Gastrocnemius medialis (tissue), 4 donors: ENCODE measurements at regions not wholly inside any gene's neighbourhood (a gene's known extent, or its start where the extent isn't known, plus 50 kb on each side); places are given as distances from the start of the nearest gene placed in this dataset.

ENCODE experiments used
- ATAC-seq, 2 donors: fragments of 150-250 bp; one replicate each; pipeline ENCODE4 v1.9.1; 2016
- DNase-seq, 2 donors: peaks; one replicate each; pipeline ENCODE4 v3.0.0-alpha.2; 2019
- H3K27ac ChIP-seq, 4 donors: fragments of 200-600 bp; sonication (generic); 1 replicate in 1 of 4; 2 replicates in 3 of 4; pipeline ENCODE4 v1.5.1; 2016 to 2018; ENCODE audit warnings: mild to moderate bottlenecking in 2 of 4, moderate library complexity in 1 of 4
- H3K27me3 ChIP-seq, 3 donors: fragments of 200-600 bp; sonication (generic) in 2 of 3; 1 replicate in 1 of 3; 2 replicates in 2 of 3; pipeline versions ENCODE4 v1.5.1 to v1.6.0; 2016 to 2019; ENCODE audit warnings: mild to moderate bottlenecking in 1 of 3, moderate library complexity in 1 of 3
- H3K36me3 ChIP-seq, 2 donors: fragments of 200-600 bp; sonication (generic) in 1 of 2; one replicate each; pipeline ENCODE4 v1.5.1; 2017 to 2018
- H3K4me1 ChIP-seq, 2 donors: fragments of 200-600 bp; sonication (generic) in 1 of 2; one replicate each; pipeline ENCODE4 v1.5.1; 2016 to 2017; ENCODE audit warnings: mild to moderate bottlenecking in 2 of 2
- H3K4me3 ChIP-seq, 4 donors: fragments of 200-600 bp; sonication (generic) in 3 of 4; 1 replicate in 1 of 4; 2 replicates in 3 of 4; pipeline ENCODE4 v1.5.1; 2016 to 2019; ENCODE audit warnings: mild to moderate bottlenecking in 2 of 4
- H3K9me3 ChIP-seq, 3 donors: fragments of 200-600 bp; sonication (generic) in 2 of 3; 1 replicate in 1 of 3; 2 replicates in 2 of 3; pipeline ENCODE4 v1.5.1; 2016 to 2019
- CTCF ChIP-seq, 5 experiments: fragments of 450-650 bp in 3 of 5; fragments of 200-600 bp in 2 of 5; sonication (generic) in 2 of 5; IDR thresholded peaks in 4 of 5; conservative IDR thresholded peaks in 1 of 5; 1 replicate in 4 of 5; 2 replicates in 1 of 5; pipeline ENCODE4 v1.5.1; 2016 to 2019; ENCODE audit warnings: antibody characterized with exemption in 5 of 5, mild to moderate bottlenecking in 3 of 5, moderate library complexity in 3 of 5
- POLR2A ChIP-seq, 2 donors: fragments of 450-650 bp; IDR thresholded peaks; one replicate each; pipeline ENCODE4 v1.6.1; 2017; ENCODE audit warnings: antibody characterized with exemption in 2 of 2, mild to moderate bottlenecking in 2 of 2, moderate library complexity in 2 of 2
- in situ Hi-C, 4 donors: fragments of 200-750 bp; cut with MboI; loops; one replicate each; pipeline versions ENCODE4 v1.15.0 to v1.8.0; 2017; ENCODE audit warnings: low sequenced_read_pairs in 4 of 4
- intact Hi-C: fragments of 100-400 bp; cut with DNase I; formaldehyde crosslinking; loops from one replicate; pipeline ENCODE4 v1.15.1; 2023; ENCODE audit warnings: low total_unique reads

- DNase-seq, result no peak
- TF ChIP-seq POLR2A (IDR thresholded peaks at IDR 0.05) (no peak), CTCF (IDR thresholded peaks at IDR 0.05 in 4 of 5, conservative IDR thresholded peaks at IDR 0.05 in 1 of 5) (no peak)
- ATAC-seq, result no peak
- in situ Hi-C loops (no loop called here), intact Hi-C loops (no loop called here)
- H3K27ac ChIP-seq, result no peak overlapping the region
- peaks cover 0 to 21% of the 10 kb centered on the region in 2 donors for H3K4me1 ChIP-seq
- no peaks in the 10 kb centered on the region for H3K36me3 ChIP-seq
- no peaks in the 10 kb centered on the region for H3K9me3 ChIP-seq
- H3K27me3 ChIP-seq, result no peaks in the 10 kb centered on the region
- H3K4me3 ChIP-seq, result no peak overlapping the region
These were observed 404.5 kb upstream of the ADAMTS5 start for GRCh38 chr21:27371115-27371974.

GRCh38 chr21:27369978-27370571 lies 403.2 kb upstream of the ADAMTS5 start:
- Histone ChIP-seq H3K4me1 (peaks cover 0 to 21% of the 10 kb centered on the region in 2 donors), H3K27me3 (no peaks in the 10 kb centered on the region), H3K27ac (no peak overlapping the region), H3K9me3 (no peaks in the 10 kb centered on the region), H3K36me3 (no peaks in the 10 kb centered on the region), H3K4me3 (no peak overlapping the region)
- in situ Hi-C loops (no loop called here), intact Hi-C loops (no loop called here)
- TF ChIP-seq POLR2A (IDR thresholded peaks at IDR 0.05) (no peak), CTCF (IDR thresholded peaks at IDR 0.05 in 4 of 5, conservative IDR thresholded peaks at IDR 0.05 in 1 of 5) (no peak)
- ATAC-seq (no peak), DNase-seq (no peak)

GRCh38 chr21:27369234-27369633 lies 402.3 kb upstream of the ADAMTS5 start:
- H3K4me3 ChIP-seq, result no peak overlapping the region
- no peaks in the 10 kb centered on the region for H3K27me3 ChIP-seq
- H3K27ac ChIP-seq, result no peak overlapping the region
- H3K9me3 ChIP-seq, result no peaks in the 10 kb centered on the region
- ATAC-seq (no peak), DNase-seq (no peak)
- no peaks in the 10 kb centered on the region for H3K36me3 ChIP-seq
- in situ Hi-C loops, result no loop called here
- intact Hi-C loops, result no loop called here
- peaks cover 0 to 21% of the 10 kb centered on the region in 2 donors for H3K4me1 ChIP-seq
- TF ChIP-seq CTCF (IDR thresholded peaks at IDR 0.05 in 4 of 5, conservative IDR thresholded peaks at IDR 0.05 in 1 of 5), result no peak

- peaks cover 0 to 21% of the 10 kb centered on the region in 2 donors for H3K4me1 ChIP-seq
- H3K4me3 ChIP-seq, result no peak overlapping the region
- H3K9me3 ChIP-seq, result no peaks in the 10 kb centered on the region
- ATAC-seq (no peak), DNase-seq (no peak)
- intact Hi-C loops, result no loop called here
- H3K27me3 ChIP-seq, result no peaks in the 10 kb centered on the region
- no peak for TF ChIP-seq POLR2A (IDR thresholded peaks at IDR 0.05)
- TF ChIP-seq CTCF (IDR thresholded peaks at IDR 0.05 in 4 of 5, conservative IDR thresholded peaks at IDR 0.05 in 1 of 5), result no peak
- in situ Hi-C loops, result no loop called here
- no peaks in the 10 kb centered on the region for H3K36me3 ChIP-seq
- no peak overlapping the region for H3K27ac ChIP-seq
These were observed 399.9 kb upstream of the ADAMTS5 start for GRCh38 chr21:27366646-27367235.
